OCI-M2 (cell line): ENCODE measurements at regions not wholly inside any gene's neighbourhood (a gene's known extent, or its start where the extent isn't known, plus 50 kb on each side); places are given as distances from the start of the nearest gene placed in this dataset.
"Not testable (repeated sequence)": the region's sequence is repeated elsewhere in the genome, so short reads cannot be mapped to it uniquely, and the experiment has no call there.

Experiments
- DNase-seq: peaks from one replicate; lab custom pipeline; 2025; ENCODE audit not compliant: unreplicated experiment; lab: John Stamatoyannopoulos, UW

DNA sequence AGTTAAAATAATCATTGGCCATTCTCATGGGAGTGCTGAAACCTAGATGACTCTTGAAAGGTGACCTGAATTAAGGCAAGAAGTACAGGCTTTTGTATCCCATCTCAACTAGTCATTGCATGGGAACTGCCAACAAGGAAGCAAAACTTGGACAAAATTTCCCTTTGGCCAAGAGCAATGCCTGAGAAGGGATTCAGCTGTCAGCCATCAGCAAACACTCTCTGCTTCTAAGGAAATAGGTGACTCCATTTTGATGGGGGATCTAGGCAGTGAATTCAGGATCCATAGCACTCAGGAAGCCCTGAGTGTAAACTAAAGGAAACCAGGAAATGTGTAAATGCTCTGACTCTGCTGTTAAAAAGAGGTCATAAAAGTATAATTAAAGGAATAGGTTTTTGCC lies 221.5 kb upstream of the TMEM229A start:
- no peak for DNase-seq

DNA sequence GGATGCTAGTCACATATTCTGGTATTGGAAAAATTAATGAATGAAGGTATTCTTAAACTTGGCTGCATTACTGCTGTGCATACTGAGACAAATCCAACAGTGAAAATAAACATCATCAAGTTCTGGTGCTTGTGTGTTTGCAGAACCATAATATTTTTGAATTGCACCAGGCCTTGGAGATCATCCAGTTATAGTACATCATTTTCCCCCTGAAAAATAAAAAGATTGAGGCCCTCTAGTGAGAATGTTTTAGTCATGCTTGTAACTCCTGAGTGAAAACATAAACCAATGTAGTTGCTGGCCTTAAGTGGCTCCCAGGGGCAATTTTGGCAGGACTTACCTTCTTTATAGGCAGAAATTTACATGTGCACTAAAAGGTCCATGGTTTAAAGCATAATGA lies 218.8 kb upstream of the TMEM229A start:
- DNase-seq: no peak

DNA sequence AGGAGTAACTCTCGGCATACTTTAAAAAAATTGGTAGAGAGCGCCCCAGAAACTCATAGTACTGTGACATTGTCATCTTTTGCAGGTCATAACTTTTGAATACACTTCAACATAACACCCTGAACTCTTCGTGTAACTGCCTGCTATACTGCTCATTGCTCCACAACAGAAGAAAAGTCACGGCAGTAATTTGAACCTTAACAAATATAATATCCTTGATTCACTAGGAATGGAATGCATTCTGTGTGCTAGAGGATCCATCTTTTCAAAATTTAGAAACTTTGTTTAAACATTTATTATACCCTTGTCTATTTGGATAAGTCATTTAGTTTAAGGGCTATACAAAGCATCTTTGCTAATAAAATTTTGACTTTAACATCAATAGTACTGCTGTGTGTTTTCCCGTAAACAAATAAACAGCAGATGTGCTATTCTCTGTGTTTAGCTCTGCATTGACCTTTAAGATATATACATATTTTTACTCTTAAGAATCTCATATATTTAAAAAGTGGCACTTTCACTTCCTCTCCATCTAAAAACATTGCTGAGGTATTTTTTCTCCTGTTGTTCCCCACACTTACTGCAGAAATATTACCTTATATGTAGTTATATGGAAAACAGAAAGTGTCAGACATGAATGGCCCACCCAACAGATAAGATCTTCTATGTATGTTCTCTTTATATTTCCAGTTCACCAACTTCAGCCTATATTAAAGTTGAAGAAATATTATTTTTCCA lies 217.6 kb upstream of the TMEM229A start:
- no peak for DNase-seq

DNA sequence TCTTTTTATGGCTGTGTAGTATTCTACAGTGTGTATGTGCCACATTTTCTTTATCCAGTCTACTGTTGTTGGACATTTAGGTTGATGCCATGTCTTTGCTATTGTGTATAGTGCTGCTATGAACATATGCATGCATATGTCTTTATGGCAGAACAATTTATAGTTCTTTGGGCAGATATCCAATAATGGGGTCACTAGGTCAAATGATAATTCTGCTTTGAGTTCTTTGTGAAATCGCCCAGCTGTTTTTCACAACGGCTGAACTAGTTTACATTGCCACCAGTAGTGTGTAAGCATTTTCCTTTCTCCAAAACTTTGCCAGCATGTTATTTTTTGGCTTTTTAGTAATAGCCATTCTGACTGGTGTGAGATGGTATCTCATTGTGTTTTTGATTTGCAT lies 214.8 kb upstream of the TMEM229A start:
- DNase-seq: no peak

DNA sequence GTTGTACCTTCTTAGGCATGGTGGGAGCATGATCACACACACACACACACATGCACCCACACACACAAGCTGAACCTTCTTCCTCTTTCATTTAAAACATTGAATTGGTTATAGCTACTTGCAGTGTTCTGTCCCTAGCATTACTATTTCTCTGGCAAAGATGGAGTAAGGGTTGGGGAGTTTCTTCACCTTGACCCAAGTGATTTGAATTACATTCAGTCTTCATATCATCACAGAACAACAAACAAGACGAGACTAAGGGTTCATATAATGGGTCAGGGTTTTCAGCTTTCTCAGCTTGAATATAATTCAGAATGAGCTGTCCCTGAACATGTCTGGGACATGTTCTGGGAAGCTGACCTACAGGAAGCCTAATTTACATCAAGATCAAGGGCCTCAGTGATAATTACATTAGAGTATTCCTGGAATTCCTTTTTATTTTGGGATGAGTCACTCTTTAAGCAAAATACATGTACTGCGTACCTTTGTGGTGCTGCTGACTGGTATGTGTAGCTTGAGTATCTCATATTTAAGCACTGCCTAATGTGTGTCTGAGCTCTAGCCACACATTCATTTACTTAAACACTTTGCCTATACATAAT lies 213.5 kb upstream of the TMEM229A start:
- no peak for DNase-seq

DNA sequence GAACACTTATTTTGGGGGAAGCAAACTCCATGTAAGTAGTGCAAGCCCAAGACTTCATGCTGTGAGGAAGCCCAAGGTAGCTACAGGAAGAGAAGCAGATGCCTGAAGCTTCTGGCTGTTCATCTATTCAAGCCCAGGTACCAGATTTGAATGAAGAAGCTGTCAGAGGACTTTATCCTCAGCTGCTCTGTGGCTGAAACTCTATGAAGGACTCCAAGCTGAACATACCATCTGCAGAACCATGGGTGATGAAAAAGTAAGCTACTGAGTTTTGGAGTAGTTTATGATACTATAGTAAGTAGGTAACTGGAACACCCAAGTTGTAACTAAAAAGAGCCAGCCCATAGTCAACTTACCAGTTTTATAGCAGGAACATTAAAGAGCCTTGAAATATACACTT lies 211.6 kb upstream of the TMEM229A start:
- not testable (repeated sequence) for DNase-seq

DNA sequence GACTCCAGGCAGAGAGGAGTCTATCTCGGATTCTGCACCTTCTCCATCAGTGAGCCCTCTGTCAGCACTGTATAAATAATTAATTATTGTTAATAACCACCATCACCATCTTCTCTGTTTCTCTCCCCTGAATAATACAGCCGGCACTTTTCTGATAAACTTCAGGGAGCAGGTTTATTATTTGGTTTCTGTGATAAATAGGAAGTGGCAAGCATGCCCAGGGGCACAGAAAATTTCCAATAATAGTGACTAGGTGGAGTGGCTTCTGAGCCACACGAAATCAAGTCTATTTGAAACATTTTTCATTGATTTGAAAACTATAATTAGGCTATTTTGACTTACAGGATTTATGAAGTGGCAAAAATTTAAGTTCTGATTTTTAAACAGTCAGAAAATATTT lies 186.8 kb upstream of the TMEM229A start:
- DNase-seq: no peak

DNA sequence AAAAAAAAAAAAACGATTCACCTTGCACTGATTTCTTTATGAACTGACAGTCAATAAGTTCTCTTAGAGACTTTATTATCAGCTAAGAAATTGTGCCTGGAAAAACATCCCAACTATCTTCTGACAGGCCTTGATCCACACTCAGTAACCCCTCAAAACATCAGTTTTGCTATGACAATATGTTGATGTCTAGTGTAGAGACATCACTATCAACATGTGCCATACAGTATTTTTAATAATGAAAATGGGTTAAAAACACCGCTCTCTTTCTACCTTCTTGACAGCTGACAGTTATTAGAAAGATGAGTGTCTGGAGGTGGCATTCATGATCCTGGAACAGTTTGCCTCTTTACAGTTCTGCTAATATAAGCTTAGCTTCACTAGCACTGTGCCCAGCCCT lies 175.8 kb upstream of the TMEM229A start:
- no peak for DNase-seq

DNA sequence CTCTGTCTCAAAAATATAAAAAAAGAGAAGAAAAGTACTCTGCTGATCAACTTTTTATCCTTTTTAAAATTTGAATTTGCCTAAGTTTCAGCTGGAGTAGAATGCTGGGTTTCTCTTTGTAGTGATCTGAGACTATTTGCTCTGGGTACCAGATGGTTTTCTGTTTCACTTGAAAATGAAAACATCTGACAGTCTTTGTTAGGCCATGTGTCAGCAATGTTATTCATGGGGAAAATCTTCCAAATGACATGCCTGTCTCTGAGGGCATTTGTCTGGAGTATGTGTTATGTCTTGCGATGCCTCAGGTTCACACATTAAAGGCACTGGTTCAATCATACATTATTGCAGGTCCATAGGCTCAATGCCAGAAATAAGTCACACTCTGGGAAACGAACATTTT lies 175.3 kb upstream of the TMEM229A start:
- no peak for DNase-seq

DNA sequence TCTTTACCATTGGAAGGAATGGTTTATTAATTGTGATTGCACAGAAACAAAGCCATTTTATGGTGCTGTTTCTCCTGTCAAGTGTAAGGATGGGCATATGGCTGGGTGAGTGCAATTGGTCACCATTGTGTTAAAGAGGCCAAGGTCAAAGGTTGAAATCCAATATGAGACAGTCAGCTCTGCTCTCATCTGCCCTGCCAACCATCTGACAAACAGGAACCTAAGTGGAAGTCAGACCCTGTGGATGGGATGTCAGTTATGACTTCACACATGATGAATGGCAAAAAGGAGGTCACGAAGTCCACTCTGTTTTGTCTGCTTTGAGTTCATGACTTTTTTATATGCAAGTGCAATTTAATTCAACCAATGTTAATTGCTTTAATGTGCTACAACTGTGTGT lies 172.7 kb upstream of the TMEM229A start:
- no peak for DNase-seq

DNA sequence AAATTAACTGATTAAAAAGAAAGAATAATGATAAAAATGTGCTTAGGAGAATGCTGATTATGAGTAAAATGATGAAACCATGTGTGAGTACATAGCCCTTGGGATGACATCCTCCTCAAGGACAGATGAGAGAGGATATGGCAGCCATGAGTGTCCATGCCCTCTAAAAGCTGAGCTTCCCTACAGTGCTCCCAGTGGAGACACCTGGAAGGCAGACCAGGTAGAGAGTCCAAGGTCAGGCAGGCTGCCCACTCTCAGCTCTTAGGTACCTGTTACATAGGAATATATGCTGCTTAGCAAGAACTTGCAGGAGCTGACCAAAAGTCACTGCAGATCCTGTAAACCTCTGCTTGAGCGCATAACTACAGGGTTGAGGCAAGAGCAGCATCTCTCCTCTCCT lies 169.7 kb upstream of the TMEM229A start:
- DNase-seq: no peak

DNA sequence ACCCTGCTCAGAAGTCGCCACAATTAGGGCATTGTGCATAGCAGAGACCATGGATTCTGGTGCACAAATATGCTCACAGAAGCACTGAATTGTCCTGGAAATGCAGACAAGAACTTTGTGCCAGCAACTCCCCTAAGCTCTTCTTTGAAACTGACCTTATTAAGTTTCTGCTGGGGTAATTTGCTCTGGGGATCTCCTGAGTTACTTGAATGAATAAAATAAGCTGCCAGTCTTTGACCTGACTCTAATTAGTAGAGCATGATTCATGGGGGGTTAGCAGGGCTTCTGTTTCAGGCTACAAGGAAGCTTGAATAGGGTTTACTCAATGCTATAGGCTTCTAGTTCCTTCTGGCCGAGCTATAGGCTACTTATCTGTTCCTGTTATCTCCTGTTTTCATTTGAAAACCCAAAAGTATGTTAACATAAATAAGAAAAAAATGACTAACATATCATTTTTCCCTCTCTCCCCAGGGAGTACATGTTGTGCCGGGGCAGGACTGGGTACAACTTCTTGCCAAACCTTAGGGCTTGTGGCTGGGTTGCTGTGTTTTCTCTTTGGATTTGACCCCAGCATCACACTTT lies 169.0 kb upstream of the TMEM229A start:
- no peak for DNase-seq

DNA sequence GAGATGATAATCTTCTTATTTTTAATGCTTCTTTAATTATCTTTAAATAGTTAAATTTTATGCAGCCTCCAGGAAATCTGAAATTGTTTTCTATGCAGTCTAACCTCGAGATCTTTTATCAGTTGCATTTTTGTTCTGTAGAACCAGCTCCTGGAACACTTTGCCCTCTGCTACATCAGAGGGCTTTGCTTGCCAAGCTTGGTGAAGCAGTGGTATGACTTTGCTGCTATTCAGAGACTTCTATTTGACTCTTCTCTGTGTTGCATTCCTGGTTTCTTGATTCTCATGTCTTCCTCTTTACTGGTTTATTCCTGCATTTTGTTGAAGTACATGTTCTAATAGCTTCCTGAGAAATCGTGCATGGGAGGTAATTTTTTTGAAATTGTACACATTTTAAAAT lies 163.7 kb upstream of the TMEM229A start:
- DNase-seq: no peak

DNA sequence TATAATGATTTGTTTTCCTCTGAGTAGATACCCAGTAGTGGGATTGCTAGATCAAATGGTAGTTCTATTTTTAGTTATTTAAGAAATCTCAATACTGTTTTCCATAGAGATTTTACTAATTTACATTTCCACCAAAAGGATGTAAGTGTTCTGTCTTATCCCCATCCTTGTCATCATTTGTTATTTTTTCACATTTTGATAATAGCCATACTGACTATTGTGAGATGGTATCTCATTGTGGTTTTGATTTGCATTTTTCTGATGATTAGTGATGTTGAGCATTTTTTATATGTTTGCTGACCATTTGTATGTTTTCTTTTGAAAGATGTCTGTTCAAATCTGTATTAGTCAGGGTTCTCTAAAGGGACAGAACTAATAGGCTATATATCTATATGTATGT lies 160.0 kb upstream of the TMEM229A start:
- DNase-seq: no peak

DNA sequence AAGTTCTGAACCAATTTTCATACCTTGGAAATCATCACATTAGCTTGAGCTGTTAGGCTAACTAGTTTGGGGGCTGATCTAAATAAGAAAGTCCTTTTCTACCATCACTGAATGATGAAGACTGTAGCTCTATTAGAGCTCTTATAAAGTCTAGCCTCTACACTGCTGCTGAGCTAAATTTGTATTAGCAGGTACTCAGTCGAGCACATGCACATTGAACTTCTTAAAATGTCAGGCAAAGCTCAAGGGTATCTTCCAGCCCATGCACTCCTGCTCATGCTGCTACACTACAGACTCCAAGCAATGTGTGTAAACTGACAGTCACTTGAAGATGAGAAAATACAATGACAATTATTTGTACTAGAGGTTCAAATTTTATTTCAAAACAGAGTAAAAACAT lies 158.8 kb upstream of the TMEM229A start:
- DNase-seq: no peak

DNA sequence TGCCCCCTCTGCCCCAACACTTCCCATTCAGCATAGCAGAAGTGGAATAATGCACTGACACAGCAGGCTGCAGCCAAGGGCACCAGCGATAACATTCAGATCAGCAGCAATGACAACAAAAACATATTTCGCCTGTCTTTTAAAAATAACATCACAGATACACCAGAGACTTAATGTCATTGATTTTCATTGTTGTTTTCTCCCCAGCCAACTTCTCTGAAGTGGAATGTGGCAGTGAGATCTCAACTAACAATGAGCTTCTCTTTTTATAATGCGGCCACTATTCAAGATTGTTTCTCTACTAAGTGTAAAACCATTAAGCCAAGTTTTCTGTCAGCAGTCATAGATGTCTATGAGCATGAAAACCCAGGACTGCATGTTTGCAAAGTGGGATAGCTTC lies 158.2 kb upstream of the TMEM229A start:
- no peak for DNase-seq

DNA sequence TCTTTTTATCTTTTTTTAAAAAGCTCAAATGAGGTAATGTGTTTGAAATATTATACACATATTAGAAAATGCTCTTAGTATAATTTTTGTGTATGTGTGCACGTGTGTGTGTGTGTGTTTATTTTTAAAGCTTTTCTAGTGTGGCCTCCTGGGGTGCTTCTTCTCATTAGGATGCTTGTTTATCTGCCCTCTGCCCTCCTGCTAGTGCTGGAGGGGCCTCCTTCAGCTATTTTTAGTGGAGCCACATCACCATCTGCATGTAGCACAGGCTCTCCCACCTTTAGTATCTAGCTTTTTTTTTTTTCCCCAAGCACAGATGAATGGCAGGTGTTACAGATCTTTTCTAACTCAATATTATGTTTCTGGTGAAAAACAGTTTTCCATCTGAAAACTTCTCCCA lies 155.7 kb upstream of the TMEM229A start:
- DNase-seq: no peak

DNA sequence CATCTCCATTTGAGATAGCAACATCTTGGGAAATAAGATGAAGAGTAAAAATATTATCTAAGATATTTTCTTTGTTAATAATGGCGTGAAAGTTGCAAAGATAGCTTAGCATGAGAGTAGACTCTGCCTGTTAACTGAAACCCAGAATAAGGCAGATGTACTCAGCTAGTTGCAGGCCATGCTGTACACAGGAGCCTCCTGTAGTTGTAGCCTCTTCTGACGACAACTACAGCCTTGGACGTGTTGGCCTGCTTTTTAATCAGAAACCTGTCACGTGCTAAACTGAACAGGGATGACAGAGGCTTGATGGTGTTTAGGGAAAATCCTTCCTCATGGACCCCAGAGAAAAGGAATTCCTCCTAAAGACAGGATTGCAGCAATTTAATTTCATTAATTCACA lies 155.1 kb upstream of the TMEM229A start:
- DNase-seq: no peak

DNA sequence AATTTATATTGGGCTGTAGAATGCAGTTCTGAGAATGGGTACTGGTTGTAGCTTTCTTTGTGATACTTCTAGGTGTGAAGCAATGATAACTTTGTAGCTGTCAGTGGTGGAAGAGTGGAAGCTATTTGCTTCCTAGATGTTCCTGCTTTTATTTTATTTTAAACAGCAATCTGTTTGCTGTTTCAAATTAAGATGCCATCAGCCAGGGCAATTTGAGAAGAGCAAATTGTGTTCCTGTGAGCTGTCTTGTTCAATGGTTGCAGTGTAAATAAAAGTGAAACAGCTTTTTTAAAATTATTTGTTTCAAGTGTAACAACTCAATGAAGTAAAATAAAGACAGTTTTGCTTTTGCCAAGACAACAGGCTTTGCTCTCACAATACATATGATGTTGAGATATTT lies 150.8 kb upstream of the TMEM229A start:
- no peak for DNase-seq

DNA sequence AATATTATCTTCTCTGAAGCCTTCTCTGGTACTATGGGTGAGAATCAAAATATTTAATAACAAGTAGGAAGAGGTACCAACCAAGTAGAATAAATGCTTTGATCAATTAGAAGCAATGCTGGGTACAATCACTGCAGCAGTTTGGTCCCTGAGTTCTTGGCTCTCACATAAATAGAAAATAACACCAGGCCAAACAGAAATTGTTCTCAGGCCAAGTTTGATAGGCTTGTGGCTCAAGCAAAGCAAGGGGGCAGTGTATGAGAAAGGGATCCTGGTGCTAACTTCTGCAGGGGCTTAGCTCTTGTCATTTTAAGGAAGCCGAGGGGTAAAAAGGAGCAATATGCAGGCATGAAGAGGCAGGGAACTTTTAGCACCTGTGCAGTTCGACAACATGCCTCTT lies 146.8 kb upstream of the TMEM229A start:
- DNase-seq: no peak

DNA sequence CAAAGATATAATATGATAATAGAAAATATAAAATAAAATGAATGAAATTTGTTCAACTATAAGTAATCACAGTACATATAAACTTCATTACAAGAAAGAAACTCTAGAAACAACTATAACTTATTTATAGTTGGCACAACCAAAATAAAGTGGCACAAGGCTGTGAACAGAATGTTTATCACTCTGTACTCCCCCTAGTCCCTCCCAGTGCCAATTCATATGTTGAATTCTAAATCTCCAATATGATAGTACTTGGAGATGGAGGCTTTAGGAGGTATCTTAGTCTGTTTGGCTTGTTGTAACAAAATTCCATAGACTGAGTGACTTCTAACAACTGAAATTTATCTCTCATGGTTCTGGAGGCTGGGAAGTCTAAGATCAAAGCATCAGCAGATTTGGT lies 145.0 kb upstream of the TMEM229A start:
- no peak for DNase-seq

DNA sequence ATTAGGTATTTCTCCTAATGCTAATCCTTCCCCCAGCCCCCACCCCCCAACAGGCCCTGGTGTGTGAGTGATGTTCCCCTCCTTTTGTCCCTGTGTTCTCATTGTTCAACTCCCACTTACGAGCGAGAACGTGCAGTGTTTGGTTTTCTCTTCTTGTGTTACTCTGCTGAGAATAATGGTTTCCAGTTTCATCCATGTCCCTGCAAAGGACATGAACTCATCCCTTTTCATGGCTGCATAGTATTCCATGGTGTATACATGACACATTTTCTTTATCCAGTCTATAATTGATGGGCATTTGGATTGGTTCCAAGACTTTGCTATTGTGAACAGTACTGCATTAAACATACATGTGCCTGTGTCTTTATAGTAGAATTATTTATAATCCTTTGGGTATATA lies 138.9 kb upstream of the TMEM229A start:
- DNase-seq: not testable (repeated sequence)

DNA sequence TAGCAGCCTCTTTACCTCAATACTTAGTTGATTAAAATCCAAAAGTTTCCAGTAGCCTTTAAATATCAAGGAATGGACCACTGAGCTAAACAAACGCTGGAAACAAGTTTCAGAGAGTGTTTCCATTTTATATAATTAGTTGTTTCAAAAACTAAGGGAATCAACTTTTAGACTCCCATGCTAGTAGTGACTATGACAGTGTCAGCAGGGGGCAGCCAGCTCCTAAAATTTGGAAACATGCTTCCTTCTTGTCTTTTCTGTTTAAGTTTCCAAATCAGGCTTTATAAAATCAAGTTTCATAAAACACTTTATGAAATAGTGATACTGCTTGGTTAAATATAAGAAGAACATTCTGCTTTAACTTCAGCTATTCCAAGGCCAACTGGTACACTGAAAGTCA lies 138.2 kb upstream of the TMEM229A start:
- DNase-seq: peak; percentile 27
